ENCODE measurements at regions not wholly inside any gene's neighbourhood (a gene's known extent, or its start where the extent isn't known, plus 50 kb on each side); places are given as distances from the start of the nearest gene placed in this dataset.

GRCh38 chr2:66814916-66815315, 380.0 kb downstream of the MEIS1 start:
- Histone ChIP-seq H3K4me1 (ENCODE audit: insufficient read depth, low read length) (no peaks in the 10 kb centered on the region), H3K9me3 (ENCODE audit: control insufficient read depth, insufficient read depth, low read length) (no peaks in the 10 kb centered on the region; the same call in 1 of the 2 replicates), H3K36me3 (ENCODE audit: insufficient read depth, low read length) (no peaks in the 10 kb centered on the region), H3K9ac (ENCODE audit: low read depth, low read length) (no peak overlapping the region)

DNA sequence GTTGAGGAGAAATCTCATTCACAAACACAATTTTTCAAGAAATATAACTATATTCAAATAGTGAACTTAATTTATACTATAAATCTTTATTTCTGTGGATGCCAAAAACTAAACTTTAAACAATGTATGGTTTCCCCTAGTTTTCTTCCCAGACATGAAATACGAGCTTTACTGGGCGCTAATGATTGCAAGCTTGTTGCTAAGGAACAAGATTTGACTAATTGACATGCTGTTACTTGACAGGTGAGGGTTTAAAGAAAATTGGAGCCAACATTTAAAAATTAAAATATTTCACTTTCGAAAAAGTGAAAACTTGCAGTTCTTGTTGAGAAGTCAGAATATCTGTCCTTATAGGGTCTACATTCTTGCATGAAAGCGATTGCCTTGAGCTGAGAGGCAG, 381.0 kb downstream of the MEIS1 start:
- Histone ChIP-seq H3K9me3 (ENCODE audit: control insufficient read depth, insufficient read depth, low read length) (no peaks in the 10 kb centered on the region; the same call in 1 of the 2 replicates), H3K4me1 (ENCODE audit: insufficient read depth, low read length) (no peaks in the 10 kb centered on the region), H3K36me3 (ENCODE audit: insufficient read depth, low read length) (no peaks in the 10 kb centered on the region), H3K9ac (ENCODE audit: low read depth, low read length) (no peak overlapping the region)

- Histone ChIP-seq H3K9me3 (ENCODE audit: control insufficient read depth, insufficient read depth, low read length) (no peaks in the 10 kb centered on the region; the same call in 1 of the 2 replicates), H3K36me3 (ENCODE audit: insufficient read depth, low read length) (no peaks in the 10 kb centered on the region), H3K4me1 (ENCODE audit: insufficient read depth, low read length) (no peaks in the 10 kb centered on the region), H3K9ac (ENCODE audit: low read depth, low read length) (no peak overlapping the region)
Observed at GRCh38 chr2:66821168-66821567, 386.2 kb downstream of the MEIS1 start.

- Histone ChIP-seq H3K9me3 (ENCODE audit: control insufficient read depth, insufficient read depth, low read length) (no peaks in the 10 kb centered on the region; the same call in 1 of the 2 replicates), H3K36me3 (ENCODE audit: insufficient read depth, low read length) (no peaks in the 10 kb centered on the region), H3K9ac (ENCODE audit: low read depth, low read length) (no peak overlapping the region), H3K4me1 (ENCODE audit: insufficient read depth, low read length) (no peaks in the 10 kb centered on the region)
Observed at GRCh38 chr2:66822186-66822585, 387.3 kb downstream of the MEIS1 start.

GRCh38 chr2:66824926-66825325, 390.0 kb downstream of the MEIS1 start:
- H3K36me3 ChIP-seq (ENCODE audit: insufficient read depth, low read length), result no peaks in the 10 kb centered on the region
- no peaks in the 10 kb centered on the region for H3K4me1 ChIP-seq (ENCODE audit: insufficient read depth, low read length)
- no peak overlapping the region for H3K9ac ChIP-seq (ENCODE audit: low read depth, low read length)
- H3K9me3 ChIP-seq (ENCODE audit: control insufficient read depth, insufficient read depth, low read length), result no peaks in the 10 kb centered on the region

DNA sequence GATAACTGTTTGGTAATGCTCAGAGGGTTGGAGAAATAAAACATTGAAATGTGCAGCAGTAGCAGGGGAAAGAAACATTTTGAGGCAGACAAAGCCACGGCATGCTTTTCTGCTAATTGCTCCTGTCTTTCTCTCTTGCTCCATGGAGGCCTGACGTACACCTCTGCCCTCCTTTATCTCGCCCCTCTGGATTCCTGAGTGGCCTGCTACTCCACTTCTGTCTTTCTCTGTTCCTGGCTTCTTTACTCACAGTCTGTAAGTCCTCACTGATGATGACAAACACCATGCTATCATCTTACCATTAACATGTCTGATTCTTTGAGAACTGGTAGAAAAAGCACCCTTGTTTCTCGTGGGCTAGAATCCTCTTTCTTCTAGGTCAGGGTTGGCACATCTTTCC, 392.9 kb downstream of the MEIS1 start:
- H3K9ac ChIP-seq (ENCODE audit: low read depth, low read length), result no peak overlapping the region
- H3K9me3 ChIP-seq (ENCODE audit: control insufficient read depth, insufficient read depth, low read length), result no peaks in the 10 kb centered on the region
- H3K36me3 ChIP-seq (ENCODE audit: insufficient read depth, low read length), result no peaks in the 10 kb centered on the region
- H3K4me1 ChIP-seq (ENCODE audit: insufficient read depth, low read length), result no peaks in the 10 kb centered on the region

DNA sequence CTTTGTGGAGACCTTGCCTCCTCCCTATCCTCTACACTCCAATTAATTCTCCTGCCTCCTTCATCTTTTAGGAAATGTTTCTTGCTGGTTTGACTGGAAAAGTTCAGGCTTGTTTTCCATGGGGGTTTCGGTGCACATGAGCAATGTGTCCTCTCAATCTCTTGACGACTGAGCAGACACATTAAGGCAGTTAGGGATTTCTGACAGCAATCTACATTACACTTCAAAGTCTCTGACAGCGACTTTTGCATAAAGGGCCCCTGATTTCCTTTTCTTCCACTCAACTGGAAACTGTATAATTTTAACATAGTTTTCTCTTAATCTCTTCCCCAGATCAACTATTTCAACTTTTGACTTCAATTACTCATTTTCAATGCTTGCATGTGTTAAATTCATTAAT, 394.0 kb downstream of the MEIS1 start:
- Histone ChIP-seq H3K4me1 (ENCODE audit: insufficient read depth, low read length) (no peaks in the 10 kb centered on the region), H3K9me3 (ENCODE audit: control insufficient read depth, insufficient read depth, low read length) (no peaks in the 10 kb centered on the region), H3K9ac (ENCODE audit: low read depth, low read length) (no peak overlapping the region), H3K36me3 (ENCODE audit: insufficient read depth, low read length) (no peaks in the 10 kb centered on the region)

- no peak overlapping the region for H3K9ac ChIP-seq (ENCODE audit: low read depth, low read length)
- no peaks in the 10 kb centered on the region for H3K36me3 ChIP-seq (ENCODE audit: insufficient read depth, low read length)
- no peaks in the 10 kb centered on the region for H3K4me1 ChIP-seq (ENCODE audit: insufficient read depth, low read length)
- H3K9me3 ChIP-seq (ENCODE audit: control insufficient read depth, insufficient read depth, low read length), result no peaks in the 10 kb centered on the region
Observed at GRCh38 chr2:66830881-66831280, 396.0 kb downstream of the MEIS1 start.

GRCh38 chr2:66832646-66833435, 397.9 kb downstream of the MEIS1 start:
- H3K4me1 ChIP-seq (ENCODE audit: insufficient read depth, low read length), result no peaks in the 10 kb centered on the region
- no peak overlapping the region for H3K9ac ChIP-seq (ENCODE audit: low read depth, low read length)
- no peaks in the 10 kb centered on the region for H3K9me3 ChIP-seq (ENCODE audit: control insufficient read depth, insufficient read depth, low read length)
- no peaks in the 10 kb centered on the region for H3K36me3 ChIP-seq (ENCODE audit: insufficient read depth, low read length)

DNA sequence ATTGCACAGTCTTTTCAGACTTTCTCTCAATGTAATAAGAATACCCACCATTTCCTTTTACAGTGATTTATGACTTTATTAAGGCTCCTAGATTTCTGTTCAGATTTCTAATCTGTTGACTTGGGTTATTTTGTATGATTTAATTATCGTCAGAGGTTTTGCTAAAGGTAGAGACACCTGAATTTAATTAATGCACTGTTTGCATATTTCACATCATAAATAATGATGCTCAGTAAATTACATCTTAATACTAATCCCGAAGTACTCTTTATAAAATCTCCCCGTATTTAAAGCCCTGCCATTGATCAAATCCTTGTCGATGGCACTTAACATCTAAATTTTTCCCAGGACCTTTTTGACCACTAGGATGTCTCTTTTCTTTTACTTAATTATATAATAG, 399.9 kb downstream of the MEIS1 start:
- no peaks in the 10 kb centered on the region for H3K36me3 ChIP-seq (ENCODE audit: insufficient read depth, low read length)
- no peaks in the 10 kb centered on the region for H3K4me1 ChIP-seq (ENCODE audit: insufficient read depth, low read length)
- H3K9ac ChIP-seq (ENCODE audit: low read depth, low read length), result no peak overlapping the region
- no peaks in the 10 kb centered on the region for H3K9me3 ChIP-seq (ENCODE audit: control insufficient read depth, insufficient read depth, low read length)

- Histone ChIP-seq H3K9me3 (ENCODE audit: control insufficient read depth, insufficient read depth, low read length) (no peaks in the 10 kb centered on the region), H3K36me3 (ENCODE audit: insufficient read depth, low read length) (no peaks in the 10 kb centered on the region), H3K4me1 (ENCODE audit: insufficient read depth, low read length) (no peaks in the 10 kb centered on the region), H3K9ac (ENCODE audit: low read depth, low read length) (no peak overlapping the region)
Observed at GRCh38 chr2:66836851-66837250, 401.9 kb downstream of the MEIS1 start.

DNA sequence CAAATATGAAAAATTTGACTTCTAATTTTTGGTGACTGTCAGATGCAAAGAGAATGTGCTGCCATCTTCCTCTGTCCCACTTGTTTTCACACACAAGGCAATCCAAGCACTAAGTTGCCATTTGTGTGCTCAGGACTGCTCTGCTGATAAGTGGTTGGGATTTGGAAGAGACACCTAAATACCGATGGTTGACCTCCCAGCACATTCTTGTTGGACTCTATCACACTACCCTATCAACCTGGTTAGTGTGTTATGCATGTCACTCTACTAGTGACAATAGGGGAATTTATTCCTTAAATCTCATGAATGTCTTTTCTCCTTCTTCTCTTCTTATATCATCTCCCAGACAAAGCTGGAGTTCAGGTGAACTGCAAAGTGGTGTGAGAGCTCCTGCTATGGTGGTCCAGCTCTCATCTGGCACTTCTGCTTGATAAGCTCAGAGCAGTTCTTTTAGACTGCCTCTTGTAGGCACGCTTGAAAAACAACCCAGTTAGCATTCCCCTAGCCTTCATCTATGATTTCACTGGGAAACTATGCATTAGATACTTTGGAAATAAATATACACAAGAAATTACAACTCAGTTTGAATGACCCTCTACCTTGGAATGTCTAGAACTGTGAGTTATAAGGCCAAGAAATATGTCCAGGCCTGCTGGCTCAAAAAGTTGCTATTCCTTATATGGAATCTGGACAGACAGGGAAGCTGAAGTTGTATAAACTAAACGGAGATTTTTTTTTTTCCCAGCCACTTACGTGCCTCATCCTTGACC, 404.8 kb downstream of the MEIS1 start:
- Histone ChIP-seq H3K9me3 (ENCODE audit: control insufficient read depth, insufficient read depth, low read length) (no peaks in the 10 kb centered on the region), H3K4me1 (ENCODE audit: insufficient read depth, low read length) (no peaks in the 10 kb centered on the region), H3K36me3 (ENCODE audit: insufficient read depth, low read length) (no peaks in the 10 kb centered on the region), H3K9ac (ENCODE audit: low read depth, low read length) (no peak overlapping the region)

DNA sequence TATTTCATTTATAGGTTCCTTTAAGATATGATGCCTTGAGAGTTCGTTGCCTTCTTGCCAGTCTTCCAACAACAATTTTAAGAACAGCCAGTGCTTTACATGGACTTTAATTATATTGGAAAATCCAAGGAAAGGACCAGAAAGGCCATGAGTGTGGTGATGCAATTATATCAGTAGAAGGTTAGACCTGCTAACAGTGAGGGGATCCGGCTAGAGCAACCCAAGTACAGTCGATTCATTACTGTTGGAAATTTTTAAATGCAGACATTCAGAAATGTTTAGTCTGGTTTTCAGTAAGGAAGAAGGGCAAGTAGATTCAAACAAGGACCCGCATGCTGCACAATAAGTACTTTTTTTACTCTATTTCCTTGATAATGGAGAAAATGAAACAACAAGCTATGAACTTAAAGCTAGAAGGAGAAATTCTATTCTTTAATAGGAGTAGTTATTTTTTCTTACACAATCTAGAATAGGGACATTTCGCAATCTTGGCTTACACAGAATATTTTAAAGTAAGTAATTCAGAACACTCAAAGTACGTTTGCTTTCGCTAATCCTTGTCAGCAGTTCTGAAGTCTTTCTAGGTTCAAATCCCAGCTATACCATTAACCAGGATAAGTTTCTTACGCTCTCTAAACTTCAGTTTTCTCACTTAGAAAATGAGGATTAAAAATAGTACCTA, 405.5 kb downstream of the MEIS1 start:
- no peaks in the 10 kb centered on the region for H3K9me3 ChIP-seq (ENCODE audit: control insufficient read depth, insufficient read depth, low read length)
- H3K9ac ChIP-seq (ENCODE audit: low read depth, low read length), result no peak overlapping the region
- no peaks in the 10 kb centered on the region for H3K36me3 ChIP-seq (ENCODE audit: insufficient read depth, low read length)
- H3K4me1 ChIP-seq (ENCODE audit: insufficient read depth, low read length), result no peaks in the 10 kb centered on the region

- Histone ChIP-seq H3K36me3 (ENCODE audit: insufficient read depth, low read length) (no peaks in the 10 kb centered on the region), H3K9me3 (ENCODE audit: control insufficient read depth, insufficient read depth, low read length) (no peaks in the 10 kb centered on the region), H3K4me1 (ENCODE audit: insufficient read depth, low read length) (no peaks in the 10 kb centered on the region), H3K9ac (ENCODE audit: low read depth, low read length) (no peak overlapping the region)
Observed at GRCh38 chr2:66843847-66844246, 408.9 kb downstream of the MEIS1 start.

Measured in ES-I3 (cell line).